H1 (cell line): ENCODE measurements at regions not wholly inside any gene's neighbourhood (a gene's known extent, or its start where the extent isn't known, plus 50 kb on each side); places are given as distances from the start of the nearest gene placed in this dataset.
"Not testable (repeated sequence)": the region's sequence is repeated elsewhere in the genome, so short reads cannot be mapped to it uniquely, and the experiment has no call there.

ENCODE experiments used
- CTCF ChIA-PET: fragments of 300-600 bp; sonication (Branson Sonifier 250); formaldehyde crosslinking; loops from one replicate; lab custom pipeline; 2021; ENCODE audit not compliant: partially characterized antibody; lab: Charles Lee
- POLR2A ChIA-PET: fragments of 300-600 bp; sonication (Branson Sonifier 250); formaldehyde crosslinking; loops from one replicate; lab custom pipeline; 2021; ENCODE audit warnings: inconsistent platforms; ENCODE audit not compliant: partially characterized antibody; lab: Charles Lee
- DNase-seq, 2 experiments: peaks; one replicate each; pipeline versions ENCODE4 v3.0.0 to v3.0.0-alpha.2; 2010 to 2022; ENCODE audit warnings: low spot score in 2 of 2, low read depth in 1 of 2, mixed read lengths in 1 of 2
- FAIRE-seq: peaks from 2 replicates; lab custom pipeline; 2011; peaks lifted over from hg19 to GRCh38; lab: Jason Lieb, UNC
- H2AFZ ChIP-seq: 2 replicates; pipeline ENCODE4 v1.8.1; 2012; ENCODE audit warnings: low read length, inconsistent platforms
- H2AK5ac ChIP-seq: 2 replicates; pipeline ENCODE4 v1.6.1; 2013; ENCODE audit warnings: low read depth, low read length
- H2BK120ac ChIP-seq: replicated peaks from 2 replicates; pipeline ENCODE3; 2013; ENCODE audit warnings: low read depth, low read length, inconsistent platforms
- H2BK12ac ChIP-seq: 2 replicates; pipeline ENCODE4 v1.6.1; 2013; ENCODE audit warnings: low read depth, low read length
- H2BK15ac ChIP-seq: 2 replicates; pipeline ENCODE4 v1.6.1; 2013; ENCODE audit warnings: low read length
- H2BK20ac ChIP-seq: 2 replicates; pipeline ENCODE4 v1.6.1; 2013; ENCODE audit warnings: low read length
- H2BK5ac ChIP-seq: 2 replicates; pipeline ENCODE4 v1.6.1; 2013; ENCODE audit warnings: low read depth, low read length
- H3K14ac ChIP-seq: 2 replicates; pipeline ENCODE4 v1.6.1; 2013; ENCODE audit warnings: inconsistent platforms; ENCODE audit not compliant: insufficient read length
- H3K18ac ChIP-seq: 2 replicates; pipeline ENCODE4 v1.6.1; 2013; ENCODE audit warnings: low read length; ENCODE audit errors: extremely low read depth
- H3K23ac ChIP-seq: 2 replicates; pipeline ENCODE4 v1.6.1; 2013; ENCODE audit warnings: inconsistent platforms; ENCODE audit not compliant: insufficient read length
- H3K23me2 ChIP-seq: 2 replicates; pipeline ENCODE4 v1.6.1; 2013; ENCODE audit warnings: low read depth, low read length
- H3K27ac ChIP-seq: 2 replicates; pipeline ENCODE4 v1.6.1; 2011; ENCODE audit warnings: low read depth, low read length, inconsistent platforms
- H3K27me3 ChIP-seq, 4 experiments: replicated peaks in 1 of 4; 1 replicate in 1 of 4; 2 replicates in 3 of 4; pipeline versions ENCODE4 v1.6.1 to v1.8.1; 2011 to 2013; ENCODE audit warnings: low read length in 3 of 4, mild to moderate bottlenecking in 3 of 4, inconsistent platforms in 2 of 4, mixed read lengths in 2 of 4, moderate library complexity in 1 of 4; ENCODE audit not compliant: control insufficient read depth in 3 of 4, insufficient read depth in 3 of 4; ENCODE audit errors: extremely low read depth in 1 of 4
- H3K36me3 ChIP-seq, 4 experiments: 2 replicates each; pipeline versions ENCODE4 v1.6.1 to v1.8.1; 2011 to 2013; ENCODE audit warnings: mild to moderate bottlenecking in 4 of 4, low read length in 3 of 4, moderate library complexity in 2 of 4, control low read depth in 1 of 4, inconsistent platforms in 1 of 4; ENCODE audit not compliant: insufficient read depth in 4 of 4, control insufficient read depth in 2 of 4
- H3K4ac ChIP-seq: replicated peaks from 2 replicates; pipeline ENCODE3; 2013; ENCODE audit warnings: low read length, low read depth, mixed read lengths, inconsistent platforms; ENCODE audit not compliant: insufficient read length
- H3K4me1 ChIP-seq, 4 experiments: replicated peaks in 1 of 4; 1 replicate in 1 of 4; 2 replicates in 3 of 4; pipeline versions ENCODE4 v1.6.1 to v1.8.1; 2011 to 2013; ENCODE audit warnings: low read length in 3 of 4, inconsistent platforms in 2 of 4, mixed read lengths in 1 of 4; ENCODE audit not compliant: insufficient read depth in 4 of 4, control insufficient read depth in 3 of 4
- H3K4me2 ChIP-seq, 2 experiments: 2 replicates each; pipeline versions ENCODE4 v1.6.1 to v1.8.1; 2011 to 2013; ENCODE audit warnings: low read depth in 2 of 2, low read length in 2 of 2, control low read depth in 1 of 2, inconsistent platforms in 1 of 2, mild to moderate bottlenecking in 1 of 2; ENCODE audit not compliant: insufficient read depth in 1 of 2
- H3K4me3 ChIP-seq, 4 experiments: fragments of 200-600, 300-600 bp in 1 of 4; sonication (generic), shearing (Covaris generic), sonication (Bioruptor Twin) in 1 of 4; 2 replicates each; pipeline versions ENCODE4 v1.5.1 to v1.8.1; 2011 to 2016; ENCODE audit warnings: low read length in 4 of 4, low read depth in 3 of 4, control low read depth in 2 of 4, inconsistent platforms in 2 of 4, mild to moderate bottlenecking in 2 of 4, mixed read lengths in 1 of 4, moderate library complexity in 1 of 4; ENCODE audit not compliant: insufficient read depth in 2 of 4; ENCODE audit errors: extremely low read depth in 1 of 4
- H3K56ac ChIP-seq: replicated peaks from 2 replicates; pipeline ENCODE3; 2013; ENCODE audit warnings: low read depth, mild to moderate bottlenecking, mixed read lengths, low read length, inconsistent platforms; ENCODE audit not compliant: insufficient read length
- H3K79me1 ChIP-seq: 2 replicates; pipeline ENCODE4 v1.6.1; 2013; ENCODE audit warnings: low read depth, low read length, control low read depth
- H3K79me2 ChIP-seq, 2 experiments: 2 replicates each; pipeline versions ENCODE4 v1.6.1 to v1.8.1; 2012 to 2013; ENCODE audit warnings: low read length in 2 of 2, mild to moderate bottlenecking in 2 of 2, inconsistent platforms in 1 of 2; ENCODE audit not compliant: insufficient read depth in 2 of 2, control insufficient read depth in 1 of 2
- H3K9ac ChIP-seq, 4 experiments: replicated peaks in 1 of 4; 1 replicate in 1 of 4; 2 replicates in 3 of 4; pipeline versions ENCODE4 v1.6.1 to v1.8.1; 2011 to 2013; ENCODE audit warnings: low read depth in 3 of 4, low read length in 3 of 4, control low read depth in 2 of 4, mild to moderate bottlenecking in 2 of 4, moderate library complexity in 2 of 4, inconsistent platforms in 1 of 4; ENCODE audit errors: extremely low read depth in 1 of 4
- H3K9me3 ChIP-seq, 2 experiments: 2 replicates each; pipeline versions ENCODE4 v1.6.1 to v1.8.1; 2012 to 2013; ENCODE audit warnings: mild to moderate bottlenecking in 2 of 2, moderate library complexity in 2 of 2, control low read depth in 1 of 2, inconsistent platforms in 1 of 2, low read depth in 1 of 2, low read length in 1 of 2, mixed read lengths in 1 of 2; ENCODE audit not compliant: insufficient read depth in 2 of 2
- H4K20me1 ChIP-seq, 2 experiments: replicated peaks in 1 of 2; 2 replicates each; pipeline versions ENCODE3 to v1.8.1; 2011 to 2013; ENCODE audit warnings: inconsistent platforms in 2 of 2, low read length in 2 of 2, mild to moderate bottlenecking in 1 of 2; ENCODE audit not compliant: insufficient read depth in 2 of 2, control insufficient read depth in 1 of 2
- H4K5ac ChIP-seq: 2 replicates; pipeline ENCODE4 v1.6.1; 2013; ENCODE audit warnings: low read length, low read depth, mixed read lengths, inconsistent platforms; ENCODE audit not compliant: insufficient read length
- H4K8ac ChIP-seq: 2 replicates; pipeline ENCODE4 v1.8.0; 2013; ENCODE audit warnings: mild to moderate bottlenecking, moderate library complexity, low read length, inconsistent platforms; ENCODE audit not compliant: insufficient read depth; ENCODE audit errors: extremely low read depth
- H4K91ac ChIP-seq: replicated peaks from 2 replicates; pipeline ENCODE3; 2013; ENCODE audit warnings: low read length, mixed read lengths, inconsistent platforms; ENCODE audit not compliant: insufficient read length
- YY1 ChIP-seq: IDR thresholded peaks from 2 replicates; pipeline ENCODE4 v1.6.1; 2011; ENCODE audit warnings: low read depth, mild to moderate bottlenecking, low read length
- WGBS, 2 experiments: shearing (Covaris generic) in 1 of 2; methylation state at CpG; one replicate each; pipeline versions ENCODE4 v1.1.6 to v1.1.7; 2013 to 2015; ENCODE audit warnings: low lambda C conversion rate in 2 of 2, mixed read lengths in 2 of 2, inconsistent platforms in 1 of 2, low coverage in 1 of 2, missing lambda C conversion rate in 1 of 2; ENCODE audit not compliant: insufficient replicate concordance in 2 of 2, insufficient coverage in 1 of 2, insufficient read length in 1 of 2; ENCODE audit errors: extremely low coverage in 1 of 2, missing lambda C conversion rate in 1 of 2; 5-methylcytosine and 5-hydroxymethylcytosine counted together

GRCh38 chr3:6769532-6770396 is 91.2 kb upstream of the GRM7 start:
- Histone ChIP-seq H4K5ac (peak overlapping the region; percentile 55), H2BK5ac (0 out of 2 replicates have a peak overlapping the region, but pooled peaks have one; percentile 2), H3K4me1 (peaks cover 0 to 11% (median 1%) of the 10 kb centered on the region in 4 experiments; a peak in 3 of 7 replicates), H3K4me2 (peak overlapping the region in 1 of 2 experiments; percentile 72; a peak in 2 of 4 replicates), H2AFZ (peak overlapping the region; percentile 63; the same call in 1 of the 2 replicates), H3K4me3 (peak overlapping the region in 1 of 4 experiments; percentile 28; a peak in 1 of 8 replicates)
- H3K79me2 ChIP-seq, H2BK120ac ChIP-seq, H3K23me2 ChIP-seq, H3K36me3 ChIP-seq, H3K9ac ChIP-seq, H3K4ac ChIP-seq, H2BK15ac ChIP-seq, CTCF ChIA-PET, H3K27ac ChIP-seq, H2BK20ac ChIP-seq, H3K27me3 ChIP-seq, H3K56ac ChIP-seq, H2AK5ac ChIP-seq, H3K14ac ChIP-seq, H4K91ac ChIP-seq, H3K23ac ChIP-seq, H4K8ac ChIP-seq, H4K20me1 ChIP-seq, FAIRE-seq, H2BK12ac ChIP-seq, H3K79me1 ChIP-seq, H3K18ac ChIP-seq, POLR2A ChIA-PET, H3K9me3 ChIP-seq: not testable (repeated sequence)
- peak; percentile 26; the same call in 1 of the 2 replicates for TF ChIP-seq YY1
- DNase-seq, result peak in 1 of 2 experiments; percentile 45
- 84% methylated on average over 27 of the region's 32 CpGs; no CpG with 5 or more reads in 1 of the 2 experiments for WGBS, 2 experiments
